Stimulated activated CD4-positive, alpha-beta T cell treated with anti-CD3 and anti-CD28 coated beads, Interleukin-1b, Interleukin-23, amount 100 ng/mL, for 4 hours (primary cell): ENCODE measurements at regions not wholly inside any gene's neighbourhood (a gene's known extent, or its start where the extent isn't known, plus 50 kb on each side); places are given as distances from the start of the nearest gene placed in this dataset.
"Not testable (repeated sequence)": the region's sequence is repeated elsewhere in the genome, so short reads cannot be mapped to it uniquely, and the experiment has no call there.

Experiments used
- DNase-seq, 2 donors: peaks; one replicate each; pipeline ENCODE4 v3.0.0-alpha.2; 2020; ENCODE audit warnings: low read depth in 2 of 2

- no peak for DNase-seq
Measured at GRCh38 chr4:28378109-28378830, 1517.6 kb downstream of the STIM2 start.

- DNase-seq: no peak
Measured at GRCh38 chr4:28385801-28386200, 1525.2 kb downstream of the STIM2 start.

GRCh38 chr4:28386776-28387175 lies 1526.1 kb downstream of the STIM2 start:
- no peak for DNase-seq

- DNase-seq: no peak
Measured at GRCh38 chr4:28388471-28388870, 1527.8 kb downstream of the STIM2 start.

- no peak for DNase-seq
Measured at GRCh38 chr4:28391877-28392276, 1531.2 kb downstream of the STIM2 start.

- DNase-seq: no peak
Measured at GRCh38 chr4:28402751-28403150, 1542.1 kb downstream of the STIM2 start.

- no peak for DNase-seq
Measured at GRCh38 chr4:28421221-28421620, 1560.6 kb downstream of the STIM2 start.

- no peak for DNase-seq
Measured at GRCh38 chr4:28426251-28426650, 1565.6 kb downstream of the STIM2 start.

- DNase-seq: no peak
Measured at GRCh38 chr4:28427306-28428085, 1566.9 kb downstream of the STIM2 start.

- no peak for DNase-seq
Measured at GRCh38 chr4:28432348-28433025, 1571.8 kb downstream of the STIM2 start.

GRCh38 chr4:28435314-28435713 lies 1574.7 kb downstream of the STIM2 start:
- no peak for DNase-seq

GRCh38 chr4:28436191-28437080 lies 1575.8 kb downstream of the STIM2 start:
- DNase-seq: no peak

- no peak for DNase-seq
Measured at GRCh38 chr4:28443371-28443770, 1582.7 kb downstream of the STIM2 start.

- no peak for DNase-seq
Measured at GRCh38 chr4:28443801-28444412, 1583.3 kb downstream of the STIM2 start.

GRCh38 chr4:28444886-28445496 lies 1584.3 kb downstream of the STIM2 start:
- no peak for DNase-seq

- no peak for DNase-seq
Measured at GRCh38 chr4:28449085-28449484, 1588.4 kb downstream of the STIM2 start.

GRCh38 chr4:28451346-28451745 lies 1590.7 kb downstream of the STIM2 start:
- DNase-seq: no peak

- no peak for DNase-seq
Measured at GRCh38 chr4:28462766-28463700, 1602.4 kb downstream of the STIM2 start.

GRCh38 chr4:28464823-28465222 lies 1604.2 kb downstream of the STIM2 start:
- no peak for DNase-seq

GRCh38 chr4:28466886-28467285 lies 1606.2 kb downstream of the STIM2 start:
- not testable (repeated sequence) for DNase-seq
